Loucy (cell line): ENCODE measurements at regions not wholly inside any gene's neighbourhood (a gene's known extent, or its start where the extent isn't known, plus 50 kb on each side); places are given as distances from the start of the nearest gene placed in this dataset.
"Not testable (repeated sequence)": the region's sequence is repeated elsewhere in the genome, so short reads cannot be mapped to it uniquely, and the experiment has no call there.

Source experiments
- H2AFZ ChIP-seq: fragments of 200-600 bp; sonication (generic); 2 replicates; pipeline ENCODE4 v1.6.0; 2016; ENCODE audit warnings: antibody characterized with exemption, mild to moderate bottlenecking, low read length, moderate library complexity
- H3F3A ChIP-seq: fragments of 200-600 bp; 2 replicates; pipeline ENCODE4 v1.6.0; 2016; ENCODE audit warnings: antibody characterized with exemption, low read depth, mild to moderate bottlenecking
- H3K27me3 ChIP-seq: fragments of 200-600 bp; sonication (generic); 2 replicates; pipeline ENCODE4 v1.6.1; 2014; ENCODE audit warnings: low read length, mild to moderate bottlenecking; ENCODE audit not compliant: insufficient read depth, poor library complexity, severe bottlenecking
- H3K36me3 ChIP-seq: fragments of 200-600 bp; sonication (generic); 2 replicates; pipeline ENCODE4 v1.6.1; 2016; ENCODE audit warnings: low read length; ENCODE audit not compliant: insufficient read depth
- H3K4me1 ChIP-seq: fragments of 200-600 bp; sonication (generic); 2 replicates; pipeline ENCODE4 v1.5.1; 2014; ENCODE audit warnings: low read length, mild to moderate bottlenecking; ENCODE audit not compliant: insufficient read depth, poor library complexity, severe bottlenecking
- H3K4me2 ChIP-seq: fragments of 200-600 bp; sonication (generic); 2 replicates; pipeline ENCODE4 v1.6.0; 2014; ENCODE audit warnings: antibody characterized with exemption, low read length, low read depth, mild to moderate bottlenecking; ENCODE audit not compliant: poor library complexity, severe bottlenecking
- H3K4me3 ChIP-seq: fragments of 200-600 bp; sonication (generic); 2 replicates; pipeline ENCODE4 v1.5.1; 2014; ENCODE audit warnings: low read length, mild to moderate bottlenecking, mixed read lengths; ENCODE audit not compliant: poor library complexity, severe bottlenecking
- H3K79me2 ChIP-seq: fragments of 200-600 bp; sonication (generic); 2 replicates; pipeline ENCODE4 v1.6.1; 2014; ENCODE audit warnings: low read length; ENCODE audit not compliant: insufficient read depth
- H3K9ac ChIP-seq: fragments of 200-600 bp; sonication (generic); 2 replicates; pipeline ENCODE4 v1.6.0; 2014; ENCODE audit warnings: mild to moderate bottlenecking, low read depth, low read length, moderate library complexity; ENCODE audit not compliant: poor library complexity, severe bottlenecking
- H3K9me2 ChIP-seq: fragments of 200-600 bp; sonication (generic); replicated peaks from 2 replicates; pipeline ENCODE4 v1.6.1; 2016; ENCODE audit warnings: low read depth, low read length, mixed read lengths
- H3K9me3 ChIP-seq: fragments of 200-600 bp; sonication (generic); 2 replicates; pipeline ENCODE4 v1.6.1; 2014; ENCODE audit warnings: mild to moderate bottlenecking, antibody characterized with exemption, low read length, low read depth; ENCODE audit not compliant: insufficient read depth
- H4K20me1 ChIP-seq: fragments of 200-600 bp; sonication (generic); 2 replicates; pipeline ENCODE4 v1.6.0; 2014; ENCODE audit warnings: antibody characterized with exemption, low read length, mild to moderate bottlenecking; ENCODE audit not compliant: insufficient read depth, poor library complexity, severe bottlenecking
- CTCF ChIP-seq: fragments of 200-600 bp; sonication (generic); conservative IDR thresholded peaks from 2 replicates; pipeline ENCODE4 v1.5.1; 2014; ENCODE audit warnings: mild to moderate bottlenecking, antibody characterized with exemption, low read length
- EZH2phosphoT487 ChIP-seq: fragments of 200-600 bp; IDR thresholded peaks from 2 replicates; pipeline ENCODE4 v1.6.1; 2018; ENCODE audit warnings: antibody characterized with exemption, mild to moderate bottlenecking, moderate library complexity, borderline replicate concordance

- H3K27me3 ChIP-seq = no peaks in the 10 kb centered on the region
- no peaks in the 10 kb centered on the region for H3K4me1 ChIP-seq
- H3K9me2 ChIP-seq = no peaks in the 10 kb centered on the region
- H4K20me1 ChIP-seq = no peaks in the 10 kb centered on the region
- no peaks in the 10 kb centered on the region for H3K36me3 ChIP-seq
- no peak overlapping the region for H3K9ac ChIP-seq
- H3K79me2 ChIP-seq = no peaks in the 10 kb centered on the region
- TF ChIP-seq CTCF (no peak), EZH2phosphoT487 (no peak)
- no peak overlapping the region for H3K4me3 ChIP-seq
- H3K4me2 ChIP-seq = no peak overlapping the region
- no peaks in the 10 kb centered on the region for H3K9me3 ChIP-seq
- H3F3A ChIP-seq = no peaks in the 10 kb centered on the region
- no peak overlapping the region for H2AFZ ChIP-seq
Measured at GRCh38 chr21:21897275-21897883, 899.2 kb downstream of the NCAM2 start.

GRCh38 chr21:21898801-21899200 lies 900.6 kb downstream of the NCAM2 start:
- no peak overlapping the region for H2AFZ ChIP-seq
- H3K9me3 ChIP-seq = no peaks in the 10 kb centered on the region
- H3F3A ChIP-seq = no peaks in the 10 kb centered on the region
- H3K4me1 ChIP-seq = no peaks in the 10 kb centered on the region
- no peaks in the 10 kb centered on the region for H3K36me3 ChIP-seq
- H3K27me3 ChIP-seq = no peaks in the 10 kb centered on the region
- no peak overlapping the region for H3K4me2 ChIP-seq
- no peaks in the 10 kb centered on the region for H4K20me1 ChIP-seq
- no peak overlapping the region for H3K4me3 ChIP-seq
- no peaks in the 10 kb centered on the region for H3K9me2 ChIP-seq
- no peaks in the 10 kb centered on the region for H3K79me2 ChIP-seq
- TF ChIP-seq CTCF (no peak), EZH2phosphoT487 (no peak)
- H3K9ac ChIP-seq = no peak overlapping the region

DNA sequence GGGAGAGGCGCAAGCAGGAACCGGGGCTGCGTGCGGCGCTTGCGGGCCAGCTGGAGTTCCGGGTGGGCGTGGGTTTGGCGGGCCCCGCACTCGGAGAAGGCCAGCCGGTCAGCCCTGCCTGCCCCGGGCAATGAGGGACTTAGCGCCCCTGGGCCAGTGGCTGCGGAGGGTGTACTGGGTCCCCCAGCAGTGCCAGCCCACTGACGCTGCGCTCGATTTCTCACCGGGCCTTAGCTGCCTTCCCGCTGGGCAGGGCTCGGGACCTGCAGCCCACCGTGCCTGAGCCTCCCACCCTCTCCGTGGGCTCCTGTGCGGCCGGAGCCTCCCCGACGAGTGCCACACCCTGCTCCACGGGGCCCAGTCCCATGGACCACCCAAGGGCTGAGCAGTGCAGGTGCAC lies 904.2 kb downstream of the NCAM2 start:
- H3F3A ChIP-seq, H3K36me3 ChIP-seq, H3K79me2 ChIP-seq, H3K9ac ChIP-seq, H4K20me1 ChIP-seq, H3K4me2 ChIP-seq, H2AFZ ChIP-seq, H3K4me1 ChIP-seq, H3K9me3 ChIP-seq, H3K9me2 ChIP-seq, H3K4me3 ChIP-seq, H3K27me3 ChIP-seq: not testable (repeated sequence)

DNA sequence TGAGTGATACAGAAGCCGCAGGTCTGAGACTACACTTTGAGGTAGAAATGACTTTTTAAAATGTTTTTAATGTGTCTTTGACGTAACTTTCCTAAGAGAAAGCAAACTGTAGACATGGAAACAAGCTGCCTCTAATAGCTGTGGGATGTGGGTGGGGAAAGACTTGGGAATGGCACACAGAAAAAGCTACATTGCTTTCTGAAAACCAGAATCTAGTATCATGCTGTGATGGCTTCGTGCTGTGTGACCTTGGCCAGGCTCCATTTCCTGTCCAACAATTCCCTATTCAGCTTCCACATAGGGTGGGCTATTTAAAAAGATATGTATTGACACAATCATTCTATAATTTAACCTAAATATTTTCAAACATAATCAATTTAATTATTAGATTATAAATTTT lies 909.1 kb downstream of the NCAM2 start:
- H3K79me2 ChIP-seq = no peaks in the 10 kb centered on the region
- H3K36me3 ChIP-seq = no peaks in the 10 kb centered on the region
- H3K27me3 ChIP-seq = no peaks in the 10 kb centered on the region
- H3K9ac ChIP-seq = no peak overlapping the region
- no peaks in the 10 kb centered on the region for H3K4me1 ChIP-seq
- H3K4me3 ChIP-seq = no peak overlapping the region
- H3F3A ChIP-seq = no peaks in the 10 kb centered on the region
- H2AFZ ChIP-seq = no peak overlapping the region
- TF ChIP-seq CTCF = no peak
- TF ChIP-seq EZH2phosphoT487 = no peak
- H3K9me2 ChIP-seq = no peaks in the 10 kb centered on the region
- no peaks in the 10 kb centered on the region; the same call in 1 of the 2 replicates for H3K9me3 ChIP-seq
- H4K20me1 ChIP-seq = no peaks in the 10 kb centered on the region
- H3K4me2 ChIP-seq = no peak overlapping the region
